Vagina (tissue), 2 donors: ENCODE measurements at regions not wholly inside any gene's neighbourhood (a gene's known extent, or its start where the extent isn't known, plus 50 kb on each side); places are given as distances from the start of the nearest gene placed in this dataset.

Experiments
- CTCF ChIP-seq, 3 experiments: fragments of 450-650 bp in 2 of 3; fragments of 200-600 bp in 1 of 3; sonication (generic) in 1 of 3; IDR thresholded peaks; one replicate each; pipeline ENCODE4 v1.5.1; 2017 to 2019; ENCODE audit warnings: antibody characterized with exemption in 3 of 3, mild to moderate bottlenecking in 2 of 3, moderate library complexity in 2 of 3
- POLR2AphosphoS5 ChIP-seq, 2 donors: sonication (generic); formaldehyde crosslinking; IDR thresholded peaks; one replicate each; pipeline ENCODE4 v1.9.0; 2017; ENCODE audit warnings: antibody characterized with exemption in 2 of 2, mild to moderate bottlenecking in 2 of 2, low read depth in 1 of 2; ENCODE audit not compliant: insufficient read depth in 1 of 2

- TF ChIP-seq CTCF (IDR thresholded peaks at IDR 0.05) (no peak), POLR2AphosphoS5 (IDR thresholded peaks at IDR 0.05; ENCODE audit: insufficient read depth in 1 of 2, low read depth in 1 of 2) (no peak)
These were observed 191.0 kb downstream of the IRX2 start for GRCh38 chr5:2560435-2560834.
